OCI-LY7 (cell line): ENCODE measurements at regions not wholly inside any gene's neighbourhood (a gene's known extent, or its start where the extent isn't known, plus 50 kb on each side); places are given as distances from the start of the nearest gene placed in this dataset.

ENCODE experiments used
- BruUV-seq: library from RNA; stranded (reverse); fragments of 400-500 nt; replicated peaks from 2 replicates; lab custom pipeline; 2021; lab: Mats Ljungman, UMichigan
- CTCF ChIA-PET: fragments of 300-600 bp; sonication (Branson Sonifier 250); formaldehyde crosslinking; loops from one replicate; lab custom pipeline; 2022; ENCODE audit warnings: antibody characterized with exemption; ENCODE audit not compliant: unreplicated experiment; lab: Charles Lee
- POLR2A ChIA-PET: fragments of 300-600 bp; sonication (Branson Sonifier 250); formaldehyde crosslinking; loops from one replicate; lab custom pipeline; 2022; ENCODE audit warnings: antibody characterized with exemption; lab: Charles Lee
- DNase-seq: peaks from one replicate; pipeline ENCODE4 v3.0.0-alpha.2; 2015; ENCODE audit warnings: low spot score
- H2AFZ ChIP-seq: fragments of 200-600 bp; sonication (generic), shearing (Covaris generic); 2 replicates; pipeline ENCODE4 v1.6.1; 2014; ENCODE audit warnings: mild to moderate bottlenecking, antibody characterized with exemption, low read length, moderate library complexity
- H3K27ac ChIP-seq: fragments of 200-600 bp; sonication (generic); 2 replicates; pipeline ENCODE4 v1.5.1; 2014; ENCODE audit warnings: mixed run types, low read depth, mild to moderate bottlenecking, moderate library complexity, low read length, inconsistent platforms; ENCODE audit not compliant: poor library complexity, severe bottlenecking
- H3K36me3 ChIP-seq: fragments of 200-600 bp; sonication (generic); 2 replicates; pipeline ENCODE4 v1.6.1; 2014; ENCODE audit warnings: mild to moderate bottlenecking, antibody characterized with exemption, low read length, moderate library complexity, mixed read lengths; ENCODE audit not compliant: insufficient read depth
- H3K4me1 ChIP-seq: fragments of 200-600 bp; sonication (generic); 2 replicates; pipeline ENCODE4 v1.5.1; 2014; ENCODE audit warnings: mild to moderate bottlenecking, low read length; ENCODE audit not compliant: insufficient read depth, poor library complexity, severe bottlenecking
- H3K4me2 ChIP-seq: fragments of 200-600 bp; sonication (generic); 2 replicates; pipeline ENCODE4 v1.6.1; 2014; ENCODE audit warnings: mild to moderate bottlenecking, low read length
- H3K4me3 ChIP-seq: fragments of 200-600 bp; sonication (generic); 2 replicates; pipeline ENCODE4 v1.5.1; 2014; ENCODE audit warnings: mild to moderate bottlenecking, low read depth, low read length; ENCODE audit not compliant: poor library complexity, severe bottlenecking
- H3K79me2 ChIP-seq: fragments of 200-600 bp; sonication (generic); 2 replicates; pipeline ENCODE4 v1.6.1; 2016; ENCODE audit warnings: low read depth, mild to moderate bottlenecking, low read length, moderate library complexity, mixed read lengths; ENCODE audit not compliant: insufficient read depth
- H3K9me2 ChIP-seq: fragments of 200-600 bp; sonication (generic); 2 replicates; pipeline ENCODE4 v1.6.1; 2016; ENCODE audit warnings: mild to moderate bottlenecking, low read length, mixed read lengths; ENCODE audit not compliant: insufficient read depth
- H3K9me3 ChIP-seq: fragments of 200-600 bp; sonication (generic); 2 replicates; pipeline ENCODE4 v1.6.1; 2014; ENCODE audit warnings: mild to moderate bottlenecking, mixed run types, low read length, mixed read lengths
- H4K20me1 ChIP-seq: fragments of 200-600 bp; sonication (generic); 2 replicates; pipeline ENCODE4 v1.6.1; 2014; ENCODE audit warnings: mild to moderate bottlenecking, antibody characterized with exemption, low read length, moderate library complexity, mixed read lengths; ENCODE audit not compliant: insufficient read depth
- CTCF ChIP-seq: fragments of 200-600 bp; sonication (generic); conservative IDR thresholded peaks from 2 replicates; pipeline ENCODE4 v1.5.1; 2014; ENCODE audit warnings: mild to moderate bottlenecking, antibody characterized with exemption, low read length, moderate library complexity, mixed read lengths
- EZH2phosphoT487 ChIP-seq: fragments of 200-600 bp; sonication (generic); IDR thresholded peaks from 2 replicates; pipeline ENCODE4 v1.6.1; 2018; ENCODE audit warnings: low read depth, borderline replicate concordance, mild to moderate bottlenecking, mixed run types, antibody characterized with exemption, low read length, moderate library complexity, mixed read lengths
- intact Hi-C: fragments of 100-400 bp; cut with micrococcal nuclease; formaldehyde crosslinking; loops from one replicate; pipeline ENCODE4 v1.10.0; 2022; ENCODE audit not compliant: unreplicated experiment

GRCh38 chr3:39753391-39753790 is 56.0 kb upstream of the MYRIP start:
- Histone ChIP-seq H3K79me2 (no peaks in the 10 kb centered on the region), H3K4me2 (no peak overlapping the region), H3K4me1 (no peaks in the 10 kb centered on the region), H3K9me3 (no peaks in the 10 kb centered on the region), H2AFZ (no peak overlapping the region), H3K36me3 (no peaks in the 10 kb centered on the region), H4K20me1 (no peaks in the 10 kb centered on the region), H3K27ac (no peak overlapping the region), H3K9me2 (no peaks in the 10 kb centered on the region), H3K4me3 (no peak overlapping the region)
- CTCF ChIA-PET = no interaction called here
- no peak for TF ChIP-seq CTCF
- TF ChIP-seq EZH2phosphoT487 = no peak
- intact Hi-C loops = no loop called here
- BruUV-seq = no TSS peak
- POLR2A ChIA-PET = interaction anchor here (0.6 kb wide), 1 partner anchor 85 kb away, joined by 3 read pairs; no protein-coding TSS in a partner anchor
- DNase-seq = no peak

- H4K20me1 ChIP-seq = no peaks in the 10 kb centered on the region
- no TSS peak for BruUV-seq
- TF ChIP-seq EZH2phosphoT487 = no peak
- TF ChIP-seq CTCF = no peak
- H3K27ac ChIP-seq = no peak overlapping the region
- no peaks in the 10 kb centered on the region for H3K79me2 ChIP-seq
- ChIA-PET POLR2A (interaction anchor here (0.7 kb wide), 1 partner anchor 15 kb away, joined by 3 read pairs; no protein-coding TSS in a partner anchor), CTCF (no interaction called here)
- H3K9me2 ChIP-seq = no peaks in the 10 kb centered on the region
- H3K4me2 ChIP-seq = no peak overlapping the region
- H3K9me3 ChIP-seq = no peaks in the 10 kb centered on the region
- H3K4me1 ChIP-seq = no peaks in the 10 kb centered on the region
- H2AFZ ChIP-seq = no peak overlapping the region
- intact Hi-C loops = no loop called here
- DNase-seq = no peak
- no peaks in the 10 kb centered on the region for H3K36me3 ChIP-seq
- no peak overlapping the region for H3K4me3 ChIP-seq
Observed at GRCh38 chr3:39754549-39754948, 54.9 kb upstream of the MYRIP start.

GRCh38 chr3:39755100-39755499 is 54.3 kb upstream of the MYRIP start:
- no peaks in the 10 kb centered on the region for H3K4me1 ChIP-seq
- intact Hi-C loops = no loop called here
- no peak overlapping the region for H3K4me2 ChIP-seq
- no peaks in the 10 kb centered on the region for H3K9me2 ChIP-seq
- H4K20me1 ChIP-seq = no peaks in the 10 kb centered on the region
- no peak for TF ChIP-seq EZH2phosphoT487
- TF ChIP-seq CTCF = no peak
- DNase-seq = no peak
- no peaks in the 10 kb centered on the region for H3K9me3 ChIP-seq
- no peak overlapping the region for H3K4me3 ChIP-seq
- ChIA-PET POLR2A (interaction anchor here (0.7 kb wide), 1 partner anchor 14 kb away, joined by 3 read pairs; no protein-coding TSS in a partner anchor), CTCF (no interaction called here)
- no peaks in the 10 kb centered on the region for H3K79me2 ChIP-seq
- BruUV-seq = no TSS peak
- H2AFZ ChIP-seq = no peak overlapping the region
- no peaks in the 10 kb centered on the region for H3K36me3 ChIP-seq
- H3K27ac ChIP-seq = no peak overlapping the region
